Nephron (organoid): ENCODE measurements at regions not wholly inside any gene's neighbourhood (a gene's known extent, or its start where the extent isn't known, plus 50 kb on each side); places are given as distances from the start of the nearest gene placed in this dataset.

ENCODE experiments used
- H3K27ac Mint-ChIP-seq, 3 experiments: 2 replicates each; pipeline ENCODE4 v1.8.0; 2020; ENCODE audit warnings: mixed read lengths in 3 of 3, mild to moderate bottlenecking in 2 of 3, moderate library complexity in 1 of 3
- H3K27me3 Mint-ChIP-seq: 2 replicates; pipeline ENCODE4 v1.8.0; 2021; ENCODE audit warnings: low read depth, mild to moderate bottlenecking, moderate library complexity, mixed read lengths
- H3K36me3 Mint-ChIP-seq: 2 replicates; pipeline ENCODE4 v1.8.0; 2020; ENCODE audit warnings: low read depth, mixed read lengths
- H3K4me1 Mint-ChIP-seq: 2 replicates; pipeline ENCODE4 v1.8.0; 2020; ENCODE audit warnings: mixed read lengths
- H3K4me3 Mint-ChIP-seq, 3 experiments: 2 replicates each; pipeline ENCODE4 v1.8.0; 2020; ENCODE audit warnings: mild to moderate bottlenecking in 3 of 3, mixed read lengths in 3 of 3, moderate library complexity in 2 of 3
- H3K9me3 Mint-ChIP-seq: 2 replicates; pipeline ENCODE4 v1.8.0; 2020; ENCODE audit warnings: mixed read lengths
- CTCF ChIP-seq, 3 experiments: fragments of 200-600 bp; sonication (generic); IDR thresholded peaks; one replicate each; pipeline ENCODE4 v1.5.0; 2021; ENCODE audit warnings: antibody characterized with exemption in 3 of 3; ENCODE audit not compliant: unreplicated experiment in 3 of 3

- Mint-ChIP-seq H3K27ac (peak overlapping the region in 1 of 3 experiments; percentile 69), H3K4me1 (peaks cover 34% of the 10 kb centered on the region), H3K27me3 (no peaks in the 10 kb centered on the region), H3K36me3 (no peaks in the 10 kb centered on the region), H3K9me3 (no peaks in the 10 kb centered on the region), H3K4me3 (no peak overlapping the region)
- TF ChIP-seq CTCF (IDR thresholded peaks at IDR 0.05; ENCODE audit: unreplicated experiment in 3 of 3) = no peak
These were observed 98.4 kb upstream of the SLC38A2 start for GRCh38 chr12:46470975-46471374.

GRCh38 chr12:46470036-46470627 is 97.6 kb upstream of the SLC38A2 start:
- TF ChIP-seq CTCF (IDR thresholded peaks at IDR 0.05; ENCODE audit: unreplicated experiment in 3 of 3) = no peak
- H3K9me3 Mint-ChIP-seq = no peaks in the 10 kb centered on the region
- no peak overlapping the region for H3K4me3 Mint-ChIP-seq
- H3K36me3 Mint-ChIP-seq = no peaks in the 10 kb centered on the region
- peaks cover 34% of the 10 kb centered on the region for H3K4me1 Mint-ChIP-seq
- H3K27ac Mint-ChIP-seq = peak overlapping the region in 1 of 3 experiments; percentile 30
- H3K27me3 Mint-ChIP-seq = no peaks in the 10 kb centered on the region

DNA sequence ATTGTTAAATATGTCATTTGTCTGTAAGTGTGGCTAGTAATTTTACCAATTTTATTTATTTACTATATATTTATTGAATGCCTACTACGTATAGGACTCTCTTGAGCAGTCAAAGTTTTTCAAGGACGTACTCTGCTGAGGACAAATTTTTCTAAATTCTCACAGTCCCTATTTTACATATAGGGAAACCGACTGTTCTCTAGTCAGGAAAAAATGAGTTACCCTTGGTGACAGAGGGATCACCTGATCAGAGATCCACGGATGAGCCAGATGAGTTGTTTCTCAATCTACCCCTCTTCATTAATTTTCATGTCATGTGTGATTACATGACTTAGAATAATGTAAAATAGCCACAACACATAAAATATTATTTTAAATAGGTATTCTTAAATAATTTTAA is 96.2 kb upstream of the SLC38A2 start:
- Mint-ChIP-seq H3K9me3 (no peaks in the 10 kb centered on the region), H3K36me3 (no peaks in the 10 kb centered on the region), H3K27me3 (no peaks in the 10 kb centered on the region), H3K4me1 (peaks cover 32% of the 10 kb centered on the region), H3K4me3 (no peak overlapping the region), H3K27ac (no peak overlapping the region)
- TF ChIP-seq CTCF (IDR thresholded peaks at IDR 0.05; ENCODE audit: unreplicated experiment in 3 of 3) = no peak

DNA sequence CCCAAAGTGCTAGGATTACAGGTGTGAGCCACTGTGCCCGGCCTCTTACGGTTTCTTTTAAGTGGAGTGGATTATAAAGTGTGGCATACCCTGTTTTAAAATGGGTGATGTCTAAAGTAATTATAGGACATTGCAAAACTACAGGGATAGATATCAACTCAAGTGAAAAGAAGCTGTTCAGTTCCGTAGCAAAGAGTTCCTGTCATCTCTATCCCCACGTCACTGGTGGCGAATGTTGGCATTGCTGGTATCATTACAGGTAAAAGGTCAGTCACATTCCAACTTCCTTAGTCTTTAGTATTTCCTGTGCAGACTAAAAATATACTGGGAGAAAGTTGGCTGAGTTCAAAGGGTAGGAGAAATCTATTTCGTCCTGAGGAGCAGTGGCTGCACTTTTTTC is 95.6 kb upstream of the SLC38A2 start:
- no peak for TF ChIP-seq CTCF (IDR thresholded peaks at IDR 0.05; ENCODE audit: unreplicated experiment in 3 of 3)
- no peak overlapping the region for H3K27ac Mint-ChIP-seq
- no peaks in the 10 kb centered on the region for H3K36me3 Mint-ChIP-seq
- H3K27me3 Mint-ChIP-seq = no peaks in the 10 kb centered on the region
- no peak overlapping the region for H3K4me3 Mint-ChIP-seq
- H3K4me1 Mint-ChIP-seq = peaks cover 27% of the 10 kb centered on the region
- no peaks in the 10 kb centered on the region for H3K9me3 Mint-ChIP-seq

GRCh38 chr12:46465307-46465706 is 92.7 kb upstream of the SLC38A2 start:
- no peaks in the 10 kb centered on the region for H3K36me3 Mint-ChIP-seq
- no peak overlapping the region for H3K4me3 Mint-ChIP-seq
- no peak overlapping the region for H3K27ac Mint-ChIP-seq
- H3K27me3 Mint-ChIP-seq = no peaks in the 10 kb centered on the region
- H3K9me3 Mint-ChIP-seq = no peaks in the 10 kb centered on the region
- no peak for TF ChIP-seq CTCF (IDR thresholded peaks at IDR 0.05; ENCODE audit: unreplicated experiment in 3 of 3)
- peaks cover 34% of the 10 kb centered on the region for H3K4me1 Mint-ChIP-seq

DNA sequence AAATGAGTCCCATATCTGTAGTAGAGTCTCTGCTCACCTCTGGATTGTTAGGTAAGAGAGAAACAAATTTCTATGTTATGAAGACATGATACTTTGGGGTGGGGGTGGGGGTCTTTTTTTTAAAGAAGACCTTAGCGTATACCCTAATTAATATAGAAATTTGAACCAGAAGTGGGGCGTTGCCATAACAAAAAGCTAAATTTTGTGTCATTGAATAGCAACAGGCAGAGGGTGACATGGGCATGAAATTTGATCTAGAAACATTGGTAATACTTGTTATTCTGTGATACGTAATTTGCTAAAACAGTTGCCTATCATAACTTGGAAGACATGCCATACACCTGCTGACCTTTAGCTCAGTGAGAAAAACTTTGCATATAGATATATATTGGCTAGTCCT is 92.3 kb upstream of the SLC38A2 start:
- no peak overlapping the region for H3K27ac Mint-ChIP-seq
- no peak overlapping the region for H3K4me3 Mint-ChIP-seq
- no peaks in the 10 kb centered on the region for H3K9me3 Mint-ChIP-seq
- H3K36me3 Mint-ChIP-seq = no peaks in the 10 kb centered on the region
- H3K27me3 Mint-ChIP-seq = no peaks in the 10 kb centered on the region
- H3K4me1 Mint-ChIP-seq = peaks cover 35% of the 10 kb centered on the region
- no peak for TF ChIP-seq CTCF (IDR thresholded peaks at IDR 0.05; ENCODE audit: unreplicated experiment in 3 of 3)
